NCI-H748 (cell line): ENCODE measurements at regions not wholly inside any gene's neighbourhood (a gene's known extent, or its start where the extent isn't known, plus 50 kb on each side); places are given as distances from the start of the nearest gene placed in this dataset.

Source experiments
- DNase-seq: peaks from one replicate; lab custom pipeline; 2025; ENCODE audit not compliant: unreplicated experiment; lab: John Stamatoyannopoulos, UW

GRCh38 chr1:5351366-5351765 is 640.9 kb downstream of the NPHP4 start:
- DNase-seq = peak; percentile 17

GRCh38 chr1:5349526-5349925 is 642.7 kb downstream of the NPHP4 start:
- DNase-seq = peak; percentile 27

GRCh38 chr1:5348732-5349465 is 643.3 kb downstream of the NPHP4 start:
- DNase-seq = no peak

DNA sequence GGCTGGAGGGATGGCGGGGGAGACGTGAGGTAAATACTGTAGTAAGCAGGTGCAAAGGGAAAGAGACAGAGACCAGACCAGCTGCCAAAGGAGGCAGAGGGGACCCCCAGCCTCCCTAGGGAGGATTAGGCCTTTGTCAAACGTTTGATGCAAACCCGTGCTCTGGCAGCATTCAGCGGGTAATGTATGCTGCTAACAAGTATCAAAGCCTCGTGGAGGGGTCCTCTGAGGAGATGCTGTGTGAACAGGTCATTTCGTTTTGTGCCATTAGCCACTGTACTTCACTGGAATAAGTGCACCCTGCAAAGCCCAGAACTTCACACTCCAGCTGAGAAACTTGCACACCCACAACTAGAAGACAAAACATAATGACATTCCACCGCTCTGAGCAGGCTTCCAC is 644.5 kb downstream of the NPHP4 start:
- DNase-seq = no peak

DNA sequence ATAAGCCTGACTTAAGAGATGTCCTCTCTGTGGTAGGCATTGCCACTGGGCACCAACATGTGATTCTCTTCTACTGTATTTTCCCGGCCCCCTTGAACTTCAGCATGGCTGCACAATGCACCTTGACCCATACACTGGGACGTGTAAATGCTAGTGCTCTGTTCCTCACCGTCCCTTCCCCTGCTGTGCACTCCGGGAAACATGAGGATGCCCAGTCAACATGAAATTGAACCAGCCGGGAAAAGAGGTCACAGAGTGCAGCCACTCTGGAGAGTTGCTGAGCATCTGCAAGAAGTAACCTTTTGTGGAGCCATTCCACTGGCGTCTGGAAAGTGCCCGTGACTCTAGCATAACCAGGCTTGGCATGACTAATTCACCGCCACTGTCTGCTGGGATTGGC is 646.7 kb downstream of the NPHP4 start:
- DNase-seq = no peak

GRCh38 chr1:5343256-5344020 is 648.8 kb downstream of the NPHP4 start:
- DNase-seq = no peak

DNA sequence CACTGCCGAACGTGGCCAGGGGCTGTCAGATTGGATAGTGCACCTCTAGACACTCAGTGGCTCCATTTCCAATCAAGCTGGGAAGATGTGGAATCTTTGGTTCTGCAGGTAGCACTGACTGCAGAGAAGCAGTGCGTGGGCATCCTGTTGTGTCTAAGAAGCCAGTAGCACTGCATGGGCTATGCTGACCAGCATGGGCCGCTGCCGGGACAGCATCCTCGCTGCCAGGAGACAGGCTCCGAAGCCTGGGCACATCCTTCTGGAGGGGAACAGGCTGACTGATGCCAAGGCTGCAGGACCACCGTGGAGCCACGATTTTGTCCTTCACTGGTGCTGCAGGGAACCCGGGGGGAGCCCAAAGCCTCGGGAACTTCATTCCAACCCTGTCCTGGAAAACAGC is 649.4 kb downstream of the NPHP4 start:
- DNase-seq = no peak

DNA sequence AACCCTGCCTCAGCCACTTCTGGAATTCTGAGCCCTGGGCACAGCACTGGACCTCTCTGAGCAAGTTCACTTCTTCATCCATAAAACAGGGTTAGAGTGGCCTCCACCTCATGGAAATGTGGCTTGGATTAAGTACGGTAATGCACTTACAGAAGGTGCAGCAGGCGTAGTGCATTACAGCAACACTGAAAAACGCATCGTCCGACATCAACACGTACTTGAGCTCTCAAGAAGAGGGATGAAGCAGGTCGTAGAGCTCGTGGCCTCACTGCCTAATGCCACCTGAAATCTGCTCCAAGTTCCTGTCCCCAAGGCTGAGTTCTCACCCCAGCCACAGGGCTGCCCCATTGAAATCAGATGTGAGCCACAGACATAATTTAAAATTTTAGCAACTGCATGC is 650.1 kb downstream of the NPHP4 start:
- DNase-seq = no peak

DNA sequence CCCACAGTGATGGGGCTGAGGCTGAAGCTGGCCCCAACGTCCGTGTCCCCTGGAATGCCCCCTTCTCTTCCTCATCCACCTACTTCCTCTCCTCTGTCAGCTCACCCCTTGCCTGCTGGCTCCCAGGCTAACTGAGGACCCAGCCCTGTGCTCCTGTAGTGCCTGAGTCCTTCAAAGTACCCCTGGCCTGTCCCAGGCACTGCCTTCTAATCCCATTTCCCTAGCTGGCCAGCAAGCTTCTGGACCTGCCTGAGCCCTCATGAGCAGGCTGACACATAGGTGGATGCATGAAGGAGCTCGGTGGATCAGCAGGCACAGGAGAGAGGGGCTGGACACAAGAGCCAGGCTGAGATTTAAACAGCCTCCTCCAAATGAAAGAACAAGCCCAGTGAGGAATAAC is 650.8 kb downstream of the NPHP4 start:
- no peak for DNase-seq

GRCh38 chr1:5340560-5341130 is 651.6 kb downstream of the NPHP4 start:
- no peak for DNase-seq

- DNase-seq = no peak
These were observed 653.8 kb downstream of the NPHP4 start for GRCh38 chr1:5338466-5338865.

GRCh38 chr1:5333291-5333690 is 658.9 kb downstream of the NPHP4 start:
- no peak for DNase-seq

- no peak for DNase-seq
These were observed 661.1 kb downstream of the NPHP4 start for GRCh38 chr1:5331101-5331500.

DNA sequence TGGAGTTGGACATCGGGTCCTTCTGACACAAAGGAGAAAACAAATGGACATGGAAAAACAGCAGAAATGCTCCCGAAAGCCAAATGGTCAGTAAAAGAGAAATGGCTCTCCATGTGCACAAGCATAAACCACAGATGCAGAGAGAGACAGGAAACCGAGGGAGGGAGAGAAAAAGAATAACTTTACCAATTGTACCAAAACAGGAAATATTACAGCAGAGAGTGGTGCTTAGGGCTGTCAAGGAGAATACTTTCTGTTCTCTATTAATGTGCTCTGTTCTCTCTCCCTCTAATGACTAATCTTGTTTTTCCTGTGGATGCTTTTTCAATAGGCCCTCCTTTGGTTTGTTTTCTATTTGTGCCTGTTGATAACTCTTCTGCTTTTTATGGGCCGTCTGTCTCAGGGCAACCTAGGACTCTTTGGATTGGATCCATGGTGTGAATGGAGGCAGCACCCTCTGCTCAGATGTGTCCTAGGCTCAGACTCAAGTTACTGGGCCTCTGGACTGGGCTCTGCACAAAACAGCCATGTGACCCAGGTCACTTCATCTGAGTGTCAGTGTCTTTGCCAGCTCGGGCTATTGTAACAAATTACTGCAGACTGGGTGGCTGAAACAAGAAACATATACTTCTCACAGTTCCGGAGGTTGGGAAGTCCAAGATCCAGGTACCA is 663.0 kb downstream of the NPHP4 start:
- DNase-seq = no peak

DNA sequence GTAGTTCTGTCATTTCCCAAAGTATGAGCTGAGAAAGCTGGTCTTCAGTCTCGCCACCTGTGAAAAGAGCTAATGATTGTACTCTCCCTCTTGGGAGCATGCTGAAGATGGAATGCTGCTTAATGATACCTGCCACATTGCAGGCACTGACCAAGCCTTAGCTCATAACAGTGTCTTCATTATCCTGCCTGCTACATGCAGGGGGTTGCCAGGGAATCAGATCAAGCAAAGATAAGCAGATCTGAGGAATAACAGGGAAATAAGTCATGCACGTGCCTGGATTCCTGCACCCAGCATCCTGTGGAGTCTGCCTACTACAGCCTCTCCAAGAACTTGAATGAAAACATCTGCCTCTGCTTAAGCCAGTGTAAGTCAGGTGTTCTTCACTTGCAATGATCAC is 667.3 kb downstream of the NPHP4 start:
- DNase-seq = no peak

- DNase-seq = no peak
These were observed 663.9 kb downstream of the AJAP1 start for GRCh38 chr1:5318143-5318816.

GRCh38 chr1:5317391-5317790 is 663.0 kb downstream of the AJAP1 start:
- no peak for DNase-seq

- peak; percentile 40 for DNase-seq
These were observed 658.5 kb downstream of the AJAP1 start for GRCh38 chr1:5312862-5313261.

GRCh38 chr1:5312293-5312674 is 657.9 kb downstream of the AJAP1 start:
- DNase-seq = peak; percentile 64

GRCh38 chr1:5311634-5312292 is 657.4 kb downstream of the AJAP1 start:
- DNase-seq = peak; percentile 84

GRCh38 chr1:5311147-5311546 is 656.7 kb downstream of the AJAP1 start:
- DNase-seq = no peak
